IPS-18c (cell line): ENCODE measurements at regions not wholly inside any gene's neighbourhood (a gene's known extent, or its start where the extent isn't known, plus 50 kb on each side); places are given as distances from the start of the nearest gene placed in this dataset.
"Not testable (repeated sequence)": the region's sequence is repeated elsewhere in the genome, so short reads cannot be mapped to it uniquely, and the experiment has no call there.

ENCODE experiments used
- H3K4me3 ChIP-seq: 2 replicates; pipeline ENCODE4 v1.7.0; 2013; ENCODE audit warnings: low read depth, mild to moderate bottlenecking, low read length, moderate library complexity; ENCODE audit not compliant: insufficient read depth
- H3K9me3 ChIP-seq: one replicate; pipeline ENCODE4 v1.6.1; 2013; ENCODE audit warnings: mild to moderate bottlenecking, low read length, moderate library complexity; ENCODE audit not compliant: control insufficient read depth, insufficient read depth

- Histone ChIP-seq H3K4me3 (no peak overlapping the region), H3K9me3 (no peaks in the 10 kb centered on the region)
These were observed 75.1 kb downstream of the HAUS1 start for GRCh38 chr18:46179306-46179705.

DNA sequence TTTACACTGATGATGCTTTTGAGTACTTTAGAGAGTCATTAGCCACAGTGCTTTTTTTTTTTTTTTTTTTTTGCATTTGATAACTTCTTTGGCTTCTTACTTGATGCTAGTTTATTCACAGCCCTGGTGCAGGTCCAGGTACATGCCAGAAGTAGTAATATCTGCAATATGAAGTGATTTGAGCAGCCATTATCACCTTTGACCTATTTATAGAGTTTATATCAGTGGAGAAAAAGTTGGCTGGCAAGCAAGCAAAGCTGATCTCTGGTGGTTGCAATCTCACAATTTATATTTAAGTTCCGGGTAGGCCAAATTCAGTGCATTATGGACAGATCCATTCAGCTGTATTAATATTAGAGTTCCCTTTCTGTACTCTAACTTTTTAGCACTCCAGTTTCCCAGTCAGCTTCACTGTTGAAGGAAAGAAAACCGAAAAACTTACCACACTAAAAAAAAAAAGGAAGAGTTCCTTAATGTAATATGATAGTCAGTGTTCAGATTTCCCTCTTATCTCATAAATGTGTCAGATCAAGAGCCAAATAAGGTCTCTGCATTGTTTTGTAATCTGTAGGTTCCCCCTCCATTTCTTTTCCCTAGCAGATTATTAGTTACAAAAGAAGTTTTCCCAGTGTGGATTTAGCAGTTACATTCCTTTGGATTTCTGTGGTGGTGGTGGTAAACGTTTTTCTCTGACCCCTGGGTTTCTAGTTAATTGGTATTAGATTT is 78.6 kb downstream of the HAUS1 start:
- Histone ChIP-seq H3K9me3 (no peaks in the 10 kb centered on the region), H3K4me3 (no peak overlapping the region)

DNA sequence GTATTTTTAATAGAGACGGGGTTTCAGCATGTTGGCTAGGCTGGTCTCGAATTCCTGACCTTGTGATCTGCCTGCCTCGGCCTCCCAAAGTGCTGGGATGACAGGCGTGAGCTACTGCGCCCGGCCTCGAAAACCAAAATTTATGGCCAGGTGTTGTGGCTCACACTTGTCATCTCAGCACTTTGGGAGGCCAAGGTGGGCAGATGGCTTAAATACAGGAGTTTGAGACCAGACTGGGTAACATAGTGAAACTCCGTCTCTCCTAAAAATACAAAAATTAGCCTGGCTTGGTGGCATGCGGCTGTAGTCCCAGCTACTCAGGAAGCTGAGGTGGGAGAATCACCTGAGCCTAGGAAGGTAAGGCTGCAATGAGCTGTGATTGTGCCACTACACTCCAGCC is 80.1 kb downstream of the HAUS1 start:
- H3K4me3 ChIP-seq, H3K9me3 ChIP-seq: not testable (repeated sequence)

DNA sequence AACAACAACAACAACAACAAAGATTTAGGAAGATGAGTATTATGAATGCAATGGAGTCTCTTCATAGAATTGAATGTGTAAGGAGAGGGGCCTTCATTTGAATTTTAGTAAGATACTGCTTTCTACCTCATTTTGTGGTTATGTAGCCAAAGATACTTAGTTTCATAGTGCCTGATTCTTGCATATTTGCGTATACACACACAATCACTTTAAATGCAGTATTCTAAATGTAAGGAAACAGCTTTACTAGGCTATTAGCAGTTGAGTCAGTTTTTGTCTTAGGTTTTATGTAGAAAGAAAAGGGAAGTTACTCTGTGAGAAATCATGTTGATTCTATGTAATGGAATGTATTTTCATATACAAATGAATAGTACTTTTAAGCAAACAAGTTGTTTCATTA is 80.5 kb downstream of the HAUS1 start:
- Histone ChIP-seq H3K4me3 (no peak overlapping the region), H3K9me3 (no peaks in the 10 kb centered on the region)

GRCh38 chr18:46190667-46191066 is 86.5 kb downstream of the HAUS1 start:
- Histone ChIP-seq H3K4me3 (no peak overlapping the region), H3K9me3 (no peaks in the 10 kb centered on the region)

GRCh38 chr18:46196627-46197243 is 92.5 kb downstream of the HAUS1 start:
- no peaks in the 10 kb centered on the region for H3K9me3 ChIP-seq
- no peak overlapping the region for H3K4me3 ChIP-seq

GRCh38 chr18:46199515-46200147 is 95.4 kb downstream of the HAUS1 start:
- H3K4me3 ChIP-seq: no peak overlapping the region
- H3K9me3 ChIP-seq: no peaks in the 10 kb centered on the region

- H3K4me3 ChIP-seq, H3K9me3 ChIP-seq: not testable (repeated sequence)
These were observed 96.2 kb downstream of the HAUS1 start for GRCh38 chr18:46200178-46201055.

DNA sequence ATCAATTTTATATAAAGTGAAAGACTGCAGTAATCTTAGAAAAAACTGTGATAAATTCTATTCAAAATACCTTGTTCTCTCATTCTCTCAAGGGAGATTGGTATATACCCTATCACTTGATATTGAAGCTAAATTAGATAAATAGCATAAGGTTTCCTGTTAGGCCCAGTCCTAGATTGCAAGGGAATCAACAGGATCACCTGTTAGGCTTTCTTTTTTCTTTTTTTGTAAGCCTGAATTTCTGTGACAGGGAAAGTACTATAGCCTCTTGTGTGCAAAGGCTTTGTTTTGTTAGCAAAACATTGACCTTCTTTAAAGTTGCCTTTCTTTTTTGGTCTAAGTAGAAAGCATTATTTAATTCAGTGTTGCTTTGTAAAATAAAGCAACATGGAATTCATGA is 100.0 kb downstream of the HAUS1 start:
- H3K9me3 ChIP-seq: no peaks in the 10 kb centered on the region
- H3K4me3 ChIP-seq: no peak overlapping the region

GRCh38 chr18:46207985-46208384 is 103.8 kb downstream of the HAUS1 start:
- no peak overlapping the region for H3K4me3 ChIP-seq

GRCh38 chr18:46209161-46209560 is 105.0 kb downstream of the HAUS1 start:
- Histone ChIP-seq H3K9me3 (no peaks in the 10 kb centered on the region), H3K4me3 (no peak overlapping the region)

More at GRCh38 chr18:46207985-46208384, 103.8 kb downstream of the HAUS1 start:
- no peaks in the 10 kb centered on the region for H3K9me3 ChIP-seq

- no peak overlapping the region for H3K4me3 ChIP-seq
- no peaks in the 10 kb centered on the region for H3K9me3 ChIP-seq
These were observed 107.6 kb downstream of the HAUS1 start for GRCh38 chr18:46211816-46212215.

GRCh38 chr18:46212398-46212797 is 108.2 kb downstream of the HAUS1 start:
- H3K4me3 ChIP-seq: no peak overlapping the region
- no peaks in the 10 kb centered on the region for H3K9me3 ChIP-seq

DNA sequence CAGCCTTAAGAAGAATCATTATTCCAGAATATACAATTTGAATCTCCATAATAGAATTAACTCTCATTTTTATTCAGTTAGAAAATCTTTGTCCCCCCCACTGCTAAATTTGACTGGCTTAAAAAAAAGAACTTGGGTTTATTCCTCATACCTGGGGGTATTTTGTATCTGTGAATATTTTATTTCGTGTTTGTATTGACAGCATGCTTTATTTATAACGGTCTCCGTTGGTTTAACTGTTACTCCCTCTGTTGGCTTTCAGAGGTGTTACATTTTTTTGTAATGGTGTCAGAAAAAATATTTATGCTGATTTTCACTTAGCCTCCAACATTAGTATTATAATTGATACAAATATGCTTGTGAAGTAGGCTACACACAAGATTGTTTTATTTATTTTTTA is 109.1 kb downstream of the HAUS1 start:
- Histone ChIP-seq H3K4me3 (no peak overlapping the region), H3K9me3 (no peaks in the 10 kb centered on the region)

DNA sequence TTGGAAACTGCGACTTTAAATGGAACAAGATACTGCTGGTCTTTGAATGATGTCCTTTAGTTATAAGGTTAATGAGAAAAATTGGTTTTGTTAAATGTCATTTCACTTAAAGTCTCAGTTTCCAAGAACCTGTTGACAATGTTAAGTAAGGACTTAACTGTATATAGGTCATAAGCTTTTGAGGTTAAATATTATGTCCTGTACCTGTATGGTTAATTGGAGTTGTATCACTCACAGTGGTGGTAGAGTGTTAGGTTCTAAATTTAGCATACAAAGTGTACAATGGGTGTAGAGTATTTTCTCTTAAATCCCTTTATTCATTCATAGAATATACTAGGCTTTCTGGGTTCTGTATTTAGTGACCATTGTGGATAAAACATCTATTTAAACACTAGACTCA is 110.2 kb downstream of the HAUS1 start:
- Histone ChIP-seq H3K4me3 (no peak overlapping the region), H3K9me3 (no peaks in the 10 kb centered on the region)

DNA sequence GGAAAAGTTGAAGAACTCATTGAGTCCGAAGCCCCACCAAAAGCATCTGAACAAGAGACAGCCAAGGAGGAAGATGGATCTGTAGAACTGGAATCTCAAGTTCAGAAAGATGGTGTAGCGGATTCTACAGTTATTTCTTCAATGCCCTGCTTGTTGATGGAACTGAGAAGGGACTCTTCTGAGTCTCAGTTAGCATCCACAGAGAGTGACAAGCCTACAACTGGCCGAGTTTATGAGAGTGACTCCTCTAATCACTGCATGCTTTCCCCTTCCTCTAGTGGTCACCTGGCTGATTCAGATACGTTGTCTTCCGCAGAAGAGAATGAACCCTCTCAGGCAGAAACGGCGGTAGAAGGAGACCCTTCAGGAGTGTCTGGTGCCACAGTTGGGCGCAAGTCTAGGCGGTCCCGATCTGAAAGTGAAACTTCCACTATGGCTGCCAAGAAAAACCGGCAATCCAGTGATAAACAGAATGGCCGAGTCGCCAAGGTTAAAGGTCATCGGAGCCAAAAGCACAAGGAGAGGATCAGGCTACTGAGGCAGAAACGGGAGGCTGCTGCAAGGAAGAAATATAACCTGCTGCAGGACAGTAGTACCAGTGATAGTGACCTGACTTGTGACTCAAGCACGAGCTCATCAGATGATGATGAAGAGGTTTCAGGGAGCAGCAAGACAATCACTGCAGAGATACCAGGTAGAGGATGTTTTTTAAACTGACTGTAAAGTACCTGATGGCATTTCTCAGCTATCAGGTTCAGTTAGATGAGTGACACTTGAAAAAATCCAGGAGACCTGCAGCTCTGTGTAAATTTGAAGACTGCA is 111.9 kb downstream of the HAUS1 start:
- Histone ChIP-seq H3K4me3 (no peak overlapping the region), H3K9me3 (no peaks in the 10 kb centered on the region)

GRCh38 chr18:46220116-46220515 is 115.9 kb downstream of the HAUS1 start:
- H3K9me3 ChIP-seq: no peaks in the 10 kb centered on the region
- H3K4me3 ChIP-seq: no peak overlapping the region
